HG03159 (cell line): ENCODE measurements at regions not wholly inside any gene's neighbourhood (a gene's known extent, or its start where the extent isn't known, plus 50 kb on each side); places are given as distances from the start of the nearest gene placed in this dataset.
"Not testable (repeated sequence)": the region's sequence is repeated elsewhere in the genome, so short reads cannot be mapped to it uniquely, and the experiment has no call there.

Source experiments
- ATAC-seq: cut with Tn5 transposase; IDR thresholded peaks from one replicate; pipeline ENCODE4 v1.9.1; 2021; ENCODE audit warnings: mild to moderate bottlenecking, moderate library complexity; ENCODE audit not compliant: unreplicated experiment

DNA sequence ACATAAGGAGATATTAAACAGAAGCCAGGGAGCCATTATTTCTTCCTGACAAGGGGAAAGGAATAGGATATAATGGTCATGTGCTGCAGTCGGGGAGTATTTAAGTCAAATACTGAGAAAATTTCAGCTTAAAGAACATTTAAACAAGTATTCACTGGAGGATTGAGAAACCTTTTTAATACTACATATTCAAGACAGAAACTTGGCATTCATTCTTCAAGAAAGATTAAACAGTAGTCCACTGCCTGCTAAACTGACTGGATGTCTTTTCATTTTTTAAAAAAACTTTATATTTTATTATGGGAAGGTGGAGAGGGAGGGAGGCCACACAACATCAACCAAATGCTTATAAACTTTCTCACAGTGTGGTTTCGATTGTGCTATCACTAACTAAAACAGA is 107.4 kb upstream of the CBLB start:
- ATAC-seq = no peak

GRCh38 chr3:105979961-105980360 is 111.1 kb upstream of the CBLB start:
- ATAC-seq = no peak

GRCh38 chr3:105982207-105982606 is 113.4 kb upstream of the CBLB start:
- ATAC-seq = no peak

DNA sequence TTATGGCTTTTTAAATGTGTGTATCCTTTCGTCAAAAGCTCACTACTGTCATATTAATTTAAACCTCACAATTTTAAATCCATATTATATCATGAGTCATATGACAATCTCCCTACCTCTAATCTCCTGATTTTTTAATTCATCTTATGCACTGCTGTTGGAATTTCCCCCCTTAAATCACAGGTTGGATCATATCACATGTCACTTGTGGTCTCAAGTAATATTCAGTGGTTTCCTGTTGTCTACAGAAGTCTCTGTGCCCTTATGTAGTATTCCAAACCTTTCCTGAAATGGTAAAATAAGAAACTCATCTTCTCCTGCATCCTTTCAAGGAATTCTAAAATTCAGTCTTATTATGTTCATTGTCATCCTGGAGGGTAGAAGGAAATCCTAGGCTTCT is 116.0 kb upstream of the CBLB start:
- no peak for ATAC-seq

- ATAC-seq = not testable (repeated sequence)
Observed at GRCh38 chr3:105986343-105986742, 117.5 kb upstream of the CBLB start.

GRCh38 chr3:105987809-105988208 is 119.0 kb upstream of the CBLB start:
- no peak for ATAC-seq

GRCh38 chr3:105988540-105989212 is 119.9 kb upstream of the CBLB start:
- ATAC-seq = no peak

- ATAC-seq = no peak
Observed at GRCh38 chr3:105996781-105997180, 128.0 kb upstream of the CBLB start.

GRCh38 chr3:105997466-105997799 is 128.6 kb upstream of the CBLB start:
- ATAC-seq = no peak

- no peak for ATAC-seq
Observed at GRCh38 chr3:105997800-105998526, 129.2 kb upstream of the CBLB start.

- no peak for ATAC-seq
Observed at GRCh38 chr3:105999856-106000255, 131.0 kb upstream of the CBLB start.

DNA sequence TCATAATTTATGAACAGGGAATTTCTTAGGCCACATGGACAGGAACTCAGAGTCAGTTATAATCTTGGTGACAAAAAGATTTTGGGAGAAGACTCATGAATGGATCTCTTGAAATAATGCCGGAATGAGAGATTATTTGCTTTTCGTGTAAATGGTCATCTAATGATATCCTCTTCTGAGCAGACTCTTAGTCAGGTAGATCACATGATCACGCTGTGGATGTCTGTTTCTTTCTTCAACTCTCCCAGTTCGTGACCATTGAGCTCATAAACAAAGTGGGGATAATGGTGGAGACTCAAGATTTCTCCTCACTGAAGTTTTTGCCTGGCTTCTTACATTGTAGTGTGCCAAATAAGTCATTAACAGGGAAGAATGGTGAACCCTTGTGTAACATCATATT is 133.1 kb upstream of the CBLB start:
- no peak for ATAC-seq

DNA sequence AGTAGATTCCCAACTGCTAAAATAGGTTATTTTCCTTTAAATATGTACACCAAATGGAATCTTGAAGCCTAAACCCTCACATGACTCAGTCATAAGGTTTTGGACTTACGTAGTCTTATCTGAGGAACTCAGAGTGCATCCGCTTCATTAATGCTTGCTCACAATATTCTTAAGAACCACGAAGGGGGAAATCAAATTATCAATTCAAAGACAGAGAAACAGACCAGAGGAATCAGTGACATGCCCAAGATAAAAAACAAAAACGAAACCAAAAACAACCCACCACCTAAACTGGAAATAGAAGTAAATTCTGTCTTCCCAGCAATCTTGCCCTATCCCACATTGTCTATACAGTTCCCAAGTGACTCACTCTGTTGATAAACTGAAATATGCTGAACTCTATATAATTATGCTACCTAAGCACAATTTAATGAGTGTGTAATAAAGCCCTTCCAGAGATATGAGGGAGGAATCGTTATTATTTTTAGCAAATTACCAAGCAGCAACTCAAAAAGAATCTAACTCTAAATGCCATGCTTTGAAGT is 135.4 kb upstream of the CBLB start:
- no peak for ATAC-seq

DNA sequence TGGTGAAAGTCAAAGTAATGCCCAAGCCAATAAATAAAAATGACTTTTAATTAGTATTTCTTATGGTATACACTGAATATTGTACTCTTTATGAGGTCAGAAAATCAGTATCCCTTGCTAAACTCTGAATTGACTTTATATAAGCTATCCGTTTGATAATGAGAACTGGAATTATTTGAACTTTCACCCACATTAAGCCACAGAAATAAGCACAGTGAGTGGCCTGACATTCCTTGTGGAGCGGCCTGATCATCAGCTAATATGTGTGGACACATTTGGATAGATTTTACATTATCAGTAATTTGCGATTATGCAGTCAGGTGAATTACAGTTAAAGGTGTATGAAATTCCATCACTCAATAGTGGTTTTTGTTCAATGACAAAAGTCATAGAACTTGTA is 136.0 kb upstream of the CBLB start:
- no peak for ATAC-seq

GRCh38 chr3:106006001-106006400 is 137.2 kb upstream of the CBLB start:
- ATAC-seq = no peak

DNA sequence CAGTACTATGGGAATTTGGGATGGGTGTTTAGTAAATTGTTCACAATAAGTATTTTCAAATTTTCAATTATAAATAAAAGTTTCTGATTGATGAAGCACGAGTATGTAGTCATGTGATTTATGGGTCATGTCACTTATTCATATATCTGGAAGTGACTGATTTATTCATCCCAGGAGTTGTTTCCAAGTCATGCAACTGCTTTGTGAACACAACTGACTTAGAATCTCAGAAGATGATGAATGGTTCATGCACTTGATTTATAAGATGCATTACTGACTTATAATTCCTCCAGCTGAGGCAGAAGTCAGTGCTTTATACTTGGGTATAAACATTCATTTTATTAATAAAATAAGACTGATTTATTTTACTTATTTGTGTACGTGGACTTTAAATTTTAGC is 137.8 kb upstream of the CBLB start:
- no peak for ATAC-seq

GRCh38 chr3:106007512-106007911 is 138.7 kb upstream of the CBLB start:
- ATAC-seq = no peak

DNA sequence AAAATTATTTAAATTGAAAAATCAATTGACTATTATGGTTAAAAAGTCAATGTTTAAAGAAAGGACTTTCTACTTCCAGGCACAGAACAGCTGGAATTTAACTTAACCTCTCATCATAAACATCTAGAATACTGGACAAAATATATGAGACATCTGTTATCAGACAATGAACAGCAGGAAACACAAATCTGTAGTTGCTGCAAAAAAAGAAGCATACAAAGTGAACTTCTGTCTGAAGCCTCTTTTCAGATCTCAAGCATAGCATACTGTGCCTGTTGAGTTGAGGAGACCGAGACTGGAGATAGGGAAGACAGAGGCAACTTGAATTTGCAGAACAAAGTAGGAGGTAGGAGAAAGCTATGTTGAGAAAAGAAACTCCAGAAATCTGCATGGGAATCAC is 140.0 kb upstream of the CBLB start:
- no peak for ATAC-seq

DNA sequence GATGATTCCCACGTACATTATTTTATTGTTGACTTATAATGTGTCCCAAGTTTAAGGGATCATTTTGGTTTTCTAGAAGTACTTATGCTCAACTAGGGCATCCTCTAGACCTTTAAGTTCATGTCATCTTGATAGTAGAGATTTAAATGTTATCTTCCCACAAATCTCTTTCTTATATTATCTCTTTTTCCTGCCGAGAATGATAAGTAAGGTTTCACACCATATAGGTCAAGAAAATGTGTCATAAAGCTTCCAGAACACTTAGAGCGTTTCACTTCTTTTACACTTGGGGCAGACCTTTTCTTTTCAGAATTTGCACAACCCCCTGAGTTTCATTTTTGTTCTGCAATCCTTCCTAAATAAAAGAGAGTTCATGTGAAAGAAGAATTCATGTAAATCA is 142.0 kb upstream of the CBLB start:
- no peak for ATAC-seq

GRCh38 chr3:106013971-106014370 is 145.2 kb upstream of the CBLB start:
- no peak for ATAC-seq

DNA sequence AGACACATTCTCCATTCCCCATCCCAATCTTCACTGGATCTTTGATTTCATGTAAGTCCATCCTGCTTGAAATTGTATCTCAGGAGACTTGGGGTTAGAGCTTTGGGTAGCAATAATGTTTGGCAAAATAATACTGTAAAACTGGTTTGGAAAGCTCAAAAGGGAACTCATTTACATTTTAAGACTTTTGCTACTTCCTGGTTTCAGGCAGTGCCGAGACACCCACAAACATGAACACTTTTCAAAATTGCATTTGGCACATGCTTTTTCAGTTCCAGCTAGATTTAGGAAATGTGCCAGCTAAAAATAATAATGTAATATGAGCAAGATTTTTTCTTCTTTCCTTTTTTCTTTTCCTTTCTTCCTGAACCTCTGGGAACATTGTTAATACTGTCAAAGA is 145.7 kb upstream of the CBLB start:
- no peak for ATAC-seq

GRCh38 chr3:106014971-106015370 is 146.2 kb upstream of the CBLB start:
- ATAC-seq = no peak

DNA sequence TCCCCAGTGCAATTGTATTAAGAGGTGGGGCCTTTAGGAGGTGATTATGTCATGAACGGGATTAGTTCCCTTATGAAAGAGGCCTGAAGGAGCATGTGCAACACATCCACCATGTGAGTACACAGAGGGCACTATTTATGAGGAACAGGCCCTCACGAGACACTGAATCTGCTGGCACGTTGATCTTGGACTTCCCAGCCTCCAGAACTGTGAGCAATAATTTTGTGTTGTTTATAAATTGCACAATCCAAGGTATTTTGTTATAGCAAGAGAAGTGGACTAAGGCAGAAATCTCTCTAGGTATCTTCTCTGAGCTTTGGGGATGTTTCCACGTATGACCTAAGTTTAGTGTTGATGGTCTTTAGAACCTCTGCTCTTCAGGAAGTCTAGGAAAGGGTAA is 149.3 kb upstream of the CBLB start:
- no peak for ATAC-seq
